HG03575 (cell line): ENCODE measurements at regions not wholly inside any gene's neighbourhood (a gene's known extent, or its start where the extent isn't known, plus 50 kb on each side); places are given as distances from the start of the nearest gene placed in this dataset.

ENCODE experiments used
- ATAC-seq: cut with Tn5 transposase; IDR thresholded peaks from one replicate; pipeline ENCODE4 v1.9.1; 2021; ENCODE audit not compliant: unreplicated experiment, insufficient number of reproducible peaks, low FRiP score; ENCODE audit errors: extremely low read depth

DNA sequence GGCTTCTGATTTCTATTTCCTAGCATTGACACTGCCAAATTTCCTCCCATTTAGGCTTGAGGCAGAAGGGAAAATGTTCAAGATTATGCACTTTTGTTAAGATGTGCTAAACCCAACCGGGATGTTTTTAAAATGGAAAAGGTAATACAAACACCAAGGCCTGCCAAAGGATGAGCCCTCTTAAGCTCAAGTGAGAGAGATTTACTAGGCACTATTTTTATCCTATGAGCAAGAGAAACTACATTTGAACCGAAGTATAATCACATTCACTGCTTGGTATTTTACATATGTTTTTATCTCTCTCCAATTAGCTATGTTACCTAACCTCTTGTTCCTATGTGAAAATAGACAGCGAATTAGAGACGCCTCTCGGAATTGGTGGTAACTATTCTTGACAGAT lies 295.8 kb downstream of the GABRB3 start:
- no peak for ATAC-seq

- no peak for ATAC-seq
Observed at GRCh38 chr15:26475554-26475953, 297.3 kb downstream of the GABRB3 start.

DNA sequence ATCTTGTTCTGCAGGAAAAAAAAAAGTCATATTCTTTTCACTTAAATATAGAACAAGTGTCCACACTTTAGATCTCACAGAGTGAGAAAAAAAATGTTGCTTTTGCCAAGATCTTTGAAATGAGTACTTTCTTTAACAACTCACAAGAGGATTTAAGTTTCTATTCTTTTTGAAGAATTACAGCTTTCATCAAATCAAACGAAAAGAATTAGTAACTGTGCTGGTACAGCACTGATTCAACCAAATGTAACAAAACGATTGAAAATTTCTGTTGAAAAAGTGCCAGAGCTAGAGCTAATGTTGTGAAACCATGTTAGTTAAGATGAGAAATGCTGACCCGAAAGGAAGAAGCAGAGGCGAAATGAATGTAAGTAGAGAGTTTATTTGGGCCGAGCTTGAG lies 300.2 kb downstream of the GABRB3 start:
- ATAC-seq: no peak

GRCh38 chr15:26461847-26462608 lies 310.8 kb downstream of the GABRB3 start:
- no peak for ATAC-seq

DNA sequence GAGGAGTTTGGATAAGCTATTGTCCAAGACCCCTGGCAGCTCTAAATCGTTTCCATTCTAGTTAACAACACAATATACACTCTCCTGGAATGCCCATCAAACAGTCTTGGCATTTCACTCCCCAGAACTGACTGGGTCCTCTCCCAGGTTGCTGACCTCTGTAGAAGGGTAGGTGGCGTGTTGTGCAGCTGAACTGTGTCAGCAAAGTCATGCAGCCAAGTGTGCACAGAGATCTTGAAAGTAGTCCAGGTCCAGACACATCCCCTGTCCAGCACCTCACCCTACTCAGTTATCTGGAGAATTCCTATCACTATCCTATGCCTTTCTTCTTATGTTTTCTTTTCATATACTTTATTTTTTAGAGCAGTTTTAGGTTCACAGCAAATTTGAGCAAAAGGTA lies 312.7 kb downstream of the GABRB3 start:
- no peak for ATAC-seq

DNA sequence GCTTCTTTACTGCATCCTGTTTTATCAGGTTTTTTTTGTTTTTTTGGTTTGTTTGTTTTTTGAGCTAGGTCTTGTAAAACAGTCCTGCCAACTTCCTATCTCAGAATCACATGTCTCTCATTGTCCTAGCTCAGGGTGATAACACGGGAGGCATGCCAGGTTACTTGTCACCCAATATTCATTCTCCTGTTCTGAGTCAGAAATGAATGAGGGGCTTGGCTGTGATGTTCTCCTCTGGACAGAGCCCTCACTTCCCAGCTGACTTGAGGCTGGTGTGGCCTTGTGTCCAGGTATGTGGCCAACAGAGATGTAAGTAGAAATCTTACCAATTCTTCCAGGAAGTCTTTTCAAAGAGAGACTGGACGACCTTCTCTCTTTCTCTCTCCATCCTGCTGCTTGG lies 317.0 kb downstream of the GABRB3 start:
- ATAC-seq: no peak

DNA sequence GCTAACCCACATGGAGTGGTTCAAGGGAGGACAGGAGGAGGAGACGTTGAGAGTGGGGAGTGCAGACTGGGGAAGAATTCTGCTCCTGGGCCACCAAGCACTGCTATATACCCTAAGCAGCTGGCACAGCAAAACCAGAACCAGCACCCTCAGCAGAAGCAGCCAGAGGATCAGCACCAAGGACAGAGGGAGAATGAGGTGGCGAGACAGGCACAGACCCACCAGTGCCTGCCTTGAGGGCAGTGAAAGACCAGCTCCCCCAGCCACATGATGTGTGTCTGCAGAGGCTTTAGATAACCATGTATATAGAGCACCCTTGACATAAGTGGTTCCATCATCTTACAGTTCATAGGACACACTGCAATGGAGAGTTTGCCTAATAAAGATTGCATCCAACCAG lies 319.0 kb downstream of the GABRB3 start:
- ATAC-seq: no peak

- no peak for ATAC-seq
Observed at GRCh38 chr15:26451995-26452394, 320.9 kb downstream of the GABRB3 start.

- ATAC-seq: no peak
Observed at GRCh38 chr15:26449291-26449690, 323.6 kb downstream of the GABRB3 start.

- ATAC-seq: no peak
Observed at GRCh38 chr15:26443321-26443720, 329.5 kb downstream of the GABRB3 start.

GRCh38 chr15:26442680-26443079 lies 330.2 kb downstream of the GABRB3 start:
- ATAC-seq: no peak

- no peak for ATAC-seq
Observed at GRCh38 chr15:26439681-26440080, 333.2 kb downstream of the GABRB3 start.

DNA sequence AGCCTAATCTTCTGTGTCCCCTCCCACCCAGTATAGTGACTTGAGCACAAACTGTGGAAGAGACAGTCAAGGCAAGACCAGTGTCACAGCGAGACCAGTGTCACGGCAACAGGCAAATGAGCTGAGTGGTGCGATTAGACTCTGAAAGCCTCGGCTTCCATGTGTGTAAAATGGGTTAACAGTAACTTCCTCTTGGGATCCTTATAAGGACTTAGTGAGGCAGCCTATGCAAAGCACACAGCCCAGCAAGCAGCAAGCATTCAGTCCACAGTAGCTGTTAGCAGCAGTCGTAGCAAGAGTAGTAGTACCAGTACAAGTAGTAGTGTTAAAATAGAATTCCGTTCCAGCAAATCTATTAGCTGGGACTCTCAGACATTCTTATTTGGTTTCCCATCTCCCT lies 334.1 kb downstream of the GABRB3 start:
- ATAC-seq: no peak

GRCh38 chr15:26438316-26438715 lies 334.6 kb downstream of the GABRB3 start:
- no peak for ATAC-seq

DNA sequence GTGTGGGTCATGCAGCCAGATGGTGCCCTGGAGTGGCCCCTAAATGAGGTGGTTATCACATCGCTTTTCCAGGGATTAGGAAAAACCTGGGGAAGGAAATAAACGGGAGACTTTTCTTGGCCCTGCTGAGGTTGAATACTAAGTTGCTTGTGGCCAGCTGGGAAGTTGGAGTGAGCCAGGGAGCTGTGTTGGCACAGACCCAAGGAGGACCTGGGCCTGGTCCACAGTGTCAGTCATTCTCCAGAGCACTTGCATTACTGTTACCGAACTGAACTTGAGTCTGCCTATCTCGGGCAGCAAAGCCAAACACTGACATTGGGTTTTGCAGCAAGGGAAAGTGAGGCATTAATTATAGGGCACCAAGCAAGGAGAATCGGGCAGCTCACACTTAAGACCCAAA lies 339.0 kb downstream of the GABRB3 start:
- ATAC-seq: no peak

DNA sequence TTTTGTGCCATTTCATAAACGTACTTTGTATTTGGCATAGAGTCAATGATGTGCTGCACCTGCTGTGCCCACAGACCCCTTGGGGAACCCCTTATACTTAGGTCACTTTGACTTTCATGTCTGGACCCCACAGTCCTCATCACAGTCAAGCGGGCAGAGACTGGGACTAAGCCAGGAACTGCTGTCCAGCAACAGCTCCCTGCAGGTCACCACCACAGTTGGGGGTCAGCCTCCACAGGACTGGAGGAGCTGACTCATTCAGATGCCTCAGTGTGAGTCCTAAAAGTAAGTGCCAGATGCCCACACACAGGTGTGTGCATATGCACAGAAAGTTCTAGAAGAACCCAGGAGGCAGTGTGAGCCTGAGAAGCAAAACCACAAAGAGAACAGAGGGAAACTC lies 339.8 kb downstream of the GABRB3 start:
- no peak for ATAC-seq

DNA sequence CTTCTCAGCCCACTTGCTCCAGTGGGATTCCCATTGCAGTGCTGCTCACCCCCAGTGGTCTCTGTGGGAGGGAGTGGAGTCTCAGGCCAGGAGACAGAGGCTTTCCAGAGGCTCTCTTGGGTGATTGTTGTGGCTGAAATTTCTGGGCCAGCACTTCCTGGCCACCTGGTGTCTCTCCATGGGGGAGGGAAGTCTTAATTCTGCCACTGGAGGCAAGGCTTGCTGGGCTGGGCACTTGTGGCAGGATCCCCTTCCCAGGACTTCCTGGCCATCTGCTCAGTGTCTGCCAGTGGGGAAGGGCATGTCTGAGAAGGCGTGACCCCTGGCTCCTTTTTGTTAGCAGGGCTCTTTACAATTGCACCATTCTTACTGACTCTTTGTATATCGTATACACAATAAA lies 351.8 kb downstream of the GABRB3 start:
- ATAC-seq: no peak

DNA sequence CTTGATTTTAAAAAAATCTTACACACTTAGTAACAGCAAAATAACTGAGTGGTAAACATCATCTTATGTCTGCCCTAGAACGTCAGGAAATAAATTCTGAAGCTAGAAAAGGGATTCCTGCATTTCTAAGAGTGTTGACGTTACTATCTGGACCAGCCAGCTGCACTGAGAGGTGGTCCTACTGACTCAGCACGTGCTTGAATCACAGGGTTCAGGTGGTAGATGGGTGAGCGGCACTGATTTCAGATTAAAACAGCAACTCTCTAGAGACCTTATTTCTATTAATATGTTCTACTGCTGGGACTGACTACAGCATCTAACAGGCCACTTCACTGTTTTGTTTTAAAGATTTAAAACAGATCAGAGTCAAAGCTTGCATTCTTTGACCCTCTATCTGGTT lies 377.2 kb downstream of the GABRB3 start:
- no peak for ATAC-seq

GRCh38 chr15:26394801-26395200 lies 378.1 kb downstream of the GABRB3 start:
- no peak for ATAC-seq

DNA sequence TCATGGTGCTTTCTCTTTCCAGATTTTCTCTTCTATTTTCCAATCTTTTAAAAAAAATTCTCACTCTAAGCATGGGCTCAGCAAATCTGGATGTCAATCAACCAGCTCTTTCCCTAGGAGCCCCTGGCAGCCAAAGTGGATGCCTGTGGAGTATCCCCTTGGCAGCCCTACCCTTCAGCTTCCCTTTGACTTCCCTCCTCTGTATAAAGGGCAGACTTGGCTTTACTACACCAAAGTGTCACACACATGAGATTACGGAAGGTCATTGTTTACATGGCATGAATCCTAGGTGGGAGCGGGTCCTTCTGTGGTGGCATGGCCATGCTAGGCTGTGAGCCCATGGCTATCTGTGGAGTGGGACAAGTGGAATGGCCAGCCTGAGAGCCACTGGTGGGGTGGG lies 379.9 kb downstream of the GABRB3 start:
- ATAC-seq: no peak

GRCh38 chr15:26391567-26392194 lies 381.2 kb downstream of the GABRB3 start:
- no peak for ATAC-seq
